HL-60 (cell line): ENCODE measurements at regions not wholly inside any gene's neighbourhood (a gene's known extent, or its start where the extent isn't known, plus 50 kb on each side); places are given as distances from the start of the nearest gene placed in this dataset.

Experiments used
- DNase-seq, 2 experiments: peaks; one replicate each; pipeline ENCODE4 v3.0.0-alpha.2; 2010 to 2020; ENCODE audit warnings: low read depth in 1 of 2, low spot score in 1 of 2
- H3K27ac ChIP-seq: fragments of 250-450 bp; sonication (Bioruptor Pico); replicated peaks from 2 replicates; pipeline ENCODE4 v1.5.1; 2020; ENCODE audit warnings: mild to moderate bottlenecking, moderate library complexity
- H3K27me3 ChIP-seq: fragments of 250-450 bp; sonication (Bioruptor Pico); 2 replicates; pipeline ENCODE4 v1.5.1; 2021; ENCODE audit warnings: mild to moderate bottlenecking, moderate library complexity; ENCODE audit not compliant: insufficient read depth, poor library complexity, severe bottlenecking
- H3K4me3 ChIP-seq: replicated peaks from 2 replicates; pipeline ENCODE4 v1.5.1; 2011; ENCODE audit warnings: mild to moderate bottlenecking, control low read depth, low read length; ENCODE audit not compliant: insufficient read depth
- CTCF ChIP-seq: IDR thresholded peaks from one replicate; pipeline ENCODE4 v1.5.1; 2011; ENCODE audit warnings: low read length, control low read depth, inconsistent platforms; ENCODE audit not compliant: insufficient read depth
- GABPA ChIP-seq: IDR thresholded peaks from 2 replicates; pipeline ENCODE4 v1.6.1; 2012; ENCODE audit warnings: low read depth
- POLR2AphosphoS5 ChIP-seq: IDR thresholded peaks from 2 replicates; pipeline ENCODE4 v1.6.1; 2012; ENCODE audit warnings: low read depth
- REST ChIP-seq: IDR thresholded peaks from 2 replicates; pipeline ENCODE4 v1.6.1; 2012; ENCODE audit warnings: low read depth; ENCODE audit not compliant: insufficient replicate concordance
- SPI1 ChIP-seq: IDR thresholded peaks from 2 replicates; pipeline ENCODE4 v1.6.1; 2012; ENCODE audit warnings: low read depth, mild to moderate bottlenecking, borderline replicate concordance

- DNase-seq = no peak
- no peaks in the 10 kb centered on the region for H3K27me3 ChIP-seq
- H3K27ac ChIP-seq = no peak overlapping the region
- TF ChIP-seq GABPA (no peak), SPI1 (no peak), POLR2AphosphoS5 (no peak), CTCF (no peak), REST (no peak)
- H3K4me3 ChIP-seq = no peak overlapping the region
Observed at GRCh38 chr19:30088567-30088966, 146.5 kb downstream of the URI1 start.

GRCh38 chr19:30089086-30089665 is 147.1 kb downstream of the URI1 start:
- Histone ChIP-seq H3K4me3 (no peak overlapping the region), H3K27ac (no peak overlapping the region), H3K27me3 (no peaks in the 10 kb centered on the region)
- no peak for DNase-seq
- TF ChIP-seq REST (no peak), POLR2AphosphoS5 (no peak), SPI1 (no peak), CTCF (no peak), GABPA (no peak)

GRCh38 chr19:30090476-30090875 is 148.4 kb downstream of the URI1 start:
- DNase-seq = no peak
- Histone ChIP-seq H3K27me3 (no peaks in the 10 kb centered on the region), H3K4me3 (no peak overlapping the region), H3K27ac (no peak overlapping the region)
- TF ChIP-seq SPI1 (no peak), CTCF (no peak), POLR2AphosphoS5 (no peak), GABPA (no peak), REST (no peak)
